ENCODE measurements at regions not wholly inside any gene's neighbourhood (a gene's known extent, or its start where the extent isn't known, plus 50 kb on each side); places are given as distances from the start of the nearest gene placed in this dataset.

DNA sequence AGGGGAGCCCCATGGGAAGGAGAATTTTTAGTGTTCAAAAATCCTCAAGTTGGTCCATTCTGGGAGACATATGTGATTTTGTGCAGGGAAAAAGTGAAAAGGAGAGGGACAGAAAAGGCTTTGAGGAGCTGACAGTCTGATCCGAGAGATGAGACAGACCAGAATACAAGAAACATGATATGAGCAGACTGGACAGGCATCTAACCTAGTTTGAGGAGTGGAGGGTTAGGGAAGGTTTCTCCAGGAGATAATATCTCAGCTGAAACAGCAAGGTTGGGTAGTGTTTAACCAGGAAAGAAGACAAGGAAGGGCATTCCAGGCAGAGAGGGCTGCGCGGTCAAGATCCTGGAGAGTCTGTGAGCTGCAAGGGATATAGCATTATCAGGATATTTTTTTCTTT is 101.4 kb upstream of the NCAM1 start (continued):
- TF ChIP-seq, protein P1, sequence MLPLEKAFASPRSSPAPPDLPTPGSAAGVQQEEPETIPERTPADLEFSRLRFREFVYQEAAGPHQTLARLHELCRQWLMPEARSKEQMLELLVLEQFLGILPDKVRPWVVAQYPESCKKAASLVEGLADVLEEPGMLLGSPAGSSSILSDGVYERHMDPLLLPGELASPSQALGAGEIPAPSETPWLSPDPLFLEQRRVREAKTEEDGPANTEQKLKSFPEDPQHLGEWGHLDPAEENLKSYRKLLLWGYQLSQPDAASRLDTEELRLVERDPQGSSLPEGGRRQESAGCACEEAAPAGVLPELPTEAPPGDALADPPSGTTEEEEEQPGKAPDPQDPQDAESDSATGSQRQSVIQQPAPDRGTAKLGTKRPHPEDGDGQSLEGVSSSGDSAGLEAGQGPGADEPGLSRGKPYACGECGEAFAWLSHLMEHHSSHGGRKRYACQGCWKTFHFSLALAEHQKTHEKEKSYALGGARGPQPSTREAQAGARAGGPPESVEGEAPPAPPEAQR (CRISPR knock-in tag; IDR thresholded peaks at IDR 0.05): no peak
- TF ChIP-seq, protein P2, sequence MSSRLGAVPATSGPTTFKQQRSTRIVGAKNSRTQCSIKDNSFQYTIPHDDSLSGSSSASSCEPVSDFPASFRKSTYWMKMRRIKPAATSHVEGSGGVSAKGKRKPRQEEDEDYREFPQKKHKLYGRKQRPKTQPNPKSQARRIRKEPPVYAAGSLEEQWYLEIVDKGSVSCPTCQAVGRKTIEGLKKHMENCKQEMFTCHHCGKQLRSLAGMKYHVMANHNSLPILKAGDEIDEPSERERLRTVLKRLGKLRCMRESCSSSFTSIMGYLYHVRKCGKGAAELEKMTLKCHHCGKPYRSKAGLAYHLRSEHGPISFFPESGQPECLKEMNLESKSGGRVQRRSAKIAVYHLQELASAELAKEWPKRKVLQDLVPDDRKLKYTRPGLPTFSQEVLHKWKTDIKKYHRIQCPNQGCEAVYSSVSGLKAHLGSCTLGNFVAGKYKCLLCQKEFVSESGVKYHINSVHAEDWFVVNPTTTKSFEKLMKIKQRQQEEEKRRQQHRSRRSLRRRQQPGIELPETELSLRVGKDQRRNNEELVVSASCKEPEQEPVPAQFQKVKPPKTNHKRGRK (CRISPR knock-in tag; IDR thresholded peaks at IDR 0.05; ENCODE audit: borderline replicate concordance): no peak
- TF ChIP-seq, protein P3, sequence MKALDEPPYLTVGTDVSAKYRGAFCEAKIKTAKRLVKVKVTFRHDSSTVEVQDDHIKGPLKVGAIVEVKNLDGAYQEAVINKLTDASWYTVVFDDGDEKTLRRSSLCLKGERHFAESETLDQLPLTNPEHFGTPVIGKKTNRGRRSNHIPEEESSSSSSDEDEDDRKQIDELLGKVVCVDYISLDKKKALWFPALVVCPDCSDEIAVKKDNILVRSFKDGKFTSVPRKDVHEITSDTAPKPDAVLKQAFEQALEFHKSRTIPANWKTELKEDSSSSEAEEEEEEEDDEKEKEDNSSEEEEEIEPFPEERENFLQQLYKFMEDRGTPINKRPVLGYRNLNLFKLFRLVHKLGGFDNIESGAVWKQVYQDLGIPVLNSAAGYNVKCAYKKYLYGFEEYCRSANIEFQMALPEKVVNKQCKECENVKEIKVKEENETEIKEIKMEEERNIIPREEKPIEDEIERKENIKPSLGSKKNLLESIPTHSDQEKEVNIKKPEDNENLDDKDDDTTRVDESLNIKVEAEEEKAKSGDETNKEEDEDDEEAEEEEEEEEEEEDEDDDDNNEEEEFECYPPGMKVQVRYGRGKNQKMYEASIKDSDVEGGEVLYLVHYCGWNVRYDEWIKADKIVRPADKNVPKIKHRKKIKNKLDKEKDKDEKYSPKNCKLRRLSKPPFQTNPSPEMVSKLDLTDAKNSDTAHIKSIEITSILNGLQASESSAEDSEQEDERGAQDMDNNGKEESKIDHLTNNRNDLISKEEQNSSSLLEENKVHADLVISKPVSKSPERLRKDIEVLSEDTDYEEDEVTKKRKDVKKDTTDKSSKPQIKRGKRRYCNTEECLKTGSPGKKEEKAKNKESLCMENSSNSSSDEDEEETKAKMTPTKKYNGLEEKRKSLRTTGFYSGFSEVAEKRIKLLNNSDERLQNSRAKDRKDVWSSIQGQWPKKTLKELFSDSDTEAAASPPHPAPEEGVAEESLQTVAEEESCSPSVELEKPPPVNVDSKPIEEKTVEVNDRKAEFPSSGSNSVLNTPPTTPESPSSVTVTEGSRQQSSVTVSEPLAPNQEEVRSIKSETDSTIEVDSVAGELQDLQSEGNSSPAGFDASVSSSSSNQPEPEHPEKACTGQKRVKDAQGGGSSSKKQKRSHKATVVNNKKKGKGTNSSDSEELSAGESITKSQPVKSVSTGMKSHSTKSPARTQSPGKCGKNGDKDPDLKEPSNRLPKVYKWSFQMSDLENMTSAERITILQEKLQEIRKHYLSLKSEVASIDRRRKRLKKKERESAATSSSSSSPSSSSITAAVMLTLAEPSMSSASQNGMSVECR (CRISPR knock-in tag; IDR thresholded peaks at IDR 0.05; ENCODE audit: borderline replicate concordance): no peak
- TF ChIP-seq, protein P4, sequence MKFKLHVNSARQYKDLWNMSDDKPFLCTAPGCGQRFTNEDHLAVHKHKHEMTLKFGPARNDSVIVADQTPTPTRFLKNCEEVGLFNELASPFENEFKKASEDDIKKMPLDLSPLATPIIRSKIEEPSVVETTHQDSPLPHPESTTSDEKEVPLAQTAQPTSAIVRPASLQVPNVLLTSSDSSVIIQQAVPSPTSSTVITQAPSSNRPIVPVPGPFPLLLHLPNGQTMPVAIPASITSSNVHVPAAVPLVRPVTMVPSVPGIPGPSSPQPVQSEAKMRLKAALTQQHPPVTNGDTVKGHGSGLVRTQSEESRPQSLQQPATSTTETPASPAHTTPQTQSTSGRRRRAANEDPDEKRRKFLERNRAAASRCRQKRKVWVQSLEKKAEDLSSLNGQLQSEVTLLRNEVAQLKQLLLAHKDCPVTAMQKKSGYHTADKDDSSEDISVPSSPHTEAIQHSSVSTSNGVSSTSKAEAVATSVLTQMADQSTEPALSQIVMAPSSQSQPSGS (CRISPR knock-in tag; IDR thresholded peaks at IDR 0.05; ENCODE audit: borderline replicate concordance, low read depth): no peak
- TF ChIP-seq, protein P5, sequence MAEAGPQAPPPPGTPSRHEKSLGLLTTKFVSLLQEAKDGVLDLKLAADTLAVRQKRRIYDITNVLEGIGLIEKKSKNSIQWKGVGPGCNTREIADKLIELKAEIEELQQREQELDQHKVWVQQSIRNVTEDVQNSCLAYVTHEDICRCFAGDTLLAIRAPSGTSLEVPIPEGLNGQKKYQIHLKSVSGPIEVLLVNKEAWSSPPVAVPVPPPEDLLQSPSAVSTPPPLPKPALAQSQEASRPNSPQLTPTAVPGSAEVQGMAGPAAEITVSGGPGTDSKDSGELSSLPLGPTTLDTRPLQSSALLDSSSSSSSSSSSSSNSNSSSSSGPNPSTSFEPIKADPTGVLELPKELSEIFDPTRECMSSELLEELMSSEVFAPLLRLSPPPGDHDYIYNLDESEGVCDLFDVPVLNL (CRISPR knock-in tag; IDR thresholded peaks at IDR 0.05; ENCODE audit: borderline replicate concordance, low read depth): no peak

DNA sequence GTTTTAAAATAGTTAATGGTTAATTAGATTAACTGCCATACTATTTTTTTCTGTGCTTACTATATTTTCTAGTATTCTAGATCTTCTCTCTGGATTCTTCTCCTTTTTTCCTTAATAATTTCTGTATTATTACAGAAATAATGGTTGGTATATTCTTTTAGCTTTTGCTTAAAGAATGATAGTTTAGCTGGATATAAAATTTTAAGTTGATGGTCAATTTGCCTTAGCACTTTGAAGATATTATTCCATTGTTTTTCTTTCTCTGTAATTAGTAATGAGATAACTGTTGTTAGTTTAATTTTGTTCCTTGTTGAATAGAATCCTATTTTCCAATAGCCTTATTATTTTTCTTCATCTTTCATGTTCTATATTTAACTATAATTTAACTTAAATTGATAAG is 99.9 kb upstream of the NCAM1 start:
- Mint-ChIP-seq H3K27me3 (ENCODE audit: low read depth) (peaks cover 7% of the 10 kb centered on the region; the same call in 1 of the 2 replicates), H3K9me3 (peaks cover 30% of the 10 kb centered on the region), H3K36me3 (peaks cover 14% of the 10 kb centered on the region), H3K4me1 (peaks cover 10% of the 10 kb centered on the region), H3K4me3 (no peak overlapping the region), H3K27ac (no peak overlapping the region)
- TF ChIP-seq, protein P2 (CRISPR knock-in tag; IDR thresholded peaks at IDR 0.05; ENCODE audit: borderline replicate concordance): no peak
- TF ChIP-seq, protein P6, sequence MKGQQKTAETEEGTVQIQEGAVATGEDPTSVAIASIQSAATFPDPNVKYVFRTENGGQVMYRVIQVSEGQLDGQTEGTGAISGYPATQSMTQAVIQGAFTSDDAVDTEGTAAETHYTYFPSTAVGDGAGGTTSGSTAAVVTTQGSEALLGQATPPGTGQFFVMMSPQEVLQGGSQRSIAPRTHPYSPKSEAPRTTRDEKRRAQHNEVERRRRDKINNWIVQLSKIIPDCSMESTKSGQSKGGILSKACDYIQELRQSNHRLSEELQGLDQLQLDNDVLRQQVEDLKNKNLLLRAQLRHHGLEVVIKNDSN (CRISPR knock-in tag; IDR thresholded peaks at IDR 0.05): no peak
- no peak for TF ChIP-seq TCF7 (CRISPR knock-in tag; IDR thresholded peaks at IDR 0.05; ENCODE audit: low read depth)
- TF ChIP-seq MXD4 (CRISPR knock-in tag; IDR thresholded peaks at IDR 0.05; ENCODE audit: borderline replicate concordance): no peak
- TF ChIP-seq ETV6 (CRISPR knock-in tag; IDR thresholded peaks at IDR 0.05): no peak
- TF ChIP-seq SP1 (CRISPR knock-in tag; conservative IDR thresholded peaks at IDR 0.05): no peak
- TF ChIP-seq CBFB (CRISPR knock-in tag; IDR thresholded peaks at IDR 0.05; ENCODE audit: low read depth): no peak
- no peak for TF ChIP-seq NR3C1 (CRISPR knock-in tag; conservative IDR thresholded peaks at IDR 0.05; ENCODE audit: low read depth)
- no peak for TF ChIP-seq HMGA2 (CRISPR knock-in tag; IDR thresholded peaks at IDR 0.05)
- TF ChIP-seq NFYB (CRISPR knock-in tag; conservative IDR thresholded peaks at IDR 0.05; ENCODE audit: low read depth): no peak
- TF ChIP-seq ZNF263 (CRISPR knock-in tag; IDR thresholded peaks at IDR 0.05; ENCODE audit: low read depth): no peak
- no peak for TF ChIP-seq ZNF219 (CRISPR knock-in tag; IDR thresholded peaks at IDR 0.05; ENCODE audit: borderline replicate concordance)
- TF ChIP-seq, protein P7, sequence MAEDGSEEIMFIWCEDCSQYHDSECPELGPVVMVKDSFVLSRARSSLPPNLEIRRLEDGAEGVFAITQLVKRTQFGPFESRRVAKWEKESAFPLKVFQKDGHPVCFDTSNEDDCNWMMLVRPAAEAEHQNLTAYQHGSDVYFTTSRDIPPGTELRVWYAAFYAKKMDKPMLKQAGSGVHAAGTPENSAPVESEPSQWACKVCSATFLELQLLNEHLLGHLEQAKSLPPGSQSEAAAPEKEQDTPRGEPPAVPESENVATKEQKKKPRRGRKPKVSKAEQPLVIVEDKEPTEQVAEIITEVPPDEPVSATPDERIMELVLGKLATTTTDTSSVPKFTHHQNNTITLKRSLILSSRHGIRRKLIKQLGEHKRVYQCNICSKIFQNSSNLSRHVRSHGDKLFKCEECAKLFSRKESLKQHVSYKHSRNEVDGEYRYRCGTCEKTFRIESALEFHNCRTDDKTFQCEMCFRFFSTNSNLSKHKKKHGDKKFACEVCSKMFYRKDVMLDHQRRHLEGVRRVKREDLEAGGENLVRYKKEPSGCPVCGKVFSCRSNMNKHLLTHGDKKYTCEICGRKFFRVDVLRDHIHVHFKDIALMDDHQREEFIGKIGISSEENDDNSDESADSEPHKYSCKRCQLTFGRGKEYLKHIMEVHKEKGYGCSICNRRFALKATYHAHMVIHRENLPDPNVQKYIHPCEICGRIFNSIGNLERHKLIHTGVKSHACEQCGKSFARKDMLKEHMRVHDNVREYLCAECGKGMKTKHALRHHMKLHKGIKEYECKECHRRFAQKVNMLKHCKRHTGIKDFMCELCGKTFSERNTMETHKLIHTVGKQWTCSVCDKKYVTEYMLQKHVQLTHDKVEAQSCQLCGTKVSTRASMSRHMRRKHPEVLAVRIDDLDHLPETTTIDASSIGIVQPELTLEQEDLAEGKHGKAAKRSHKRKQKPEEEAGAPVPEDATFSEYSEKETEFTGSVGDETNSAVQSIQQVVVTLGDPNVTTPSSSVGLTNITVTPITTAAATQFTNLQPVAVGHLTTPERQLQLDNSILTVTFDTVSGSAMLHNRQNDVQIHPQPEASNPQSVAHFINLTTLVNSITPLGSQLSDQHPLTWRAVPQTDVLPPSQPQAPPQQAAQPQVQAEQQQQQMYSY (CRISPR knock-in tag; IDR thresholded peaks at IDR 0.05): no peak
- TF ChIP-seq ZNF317 (CRISPR knock-in tag; IDR thresholded peaks at IDR 0.05; ENCODE audit: borderline replicate concordance, low read depth): no peak
- TF ChIP-seq GABPB1 (CRISPR knock-in tag; IDR thresholded peaks at IDR 0.05): no peak
- no peak for TF ChIP-seq TP53 (CRISPR knock-in tag; IDR thresholded peaks at IDR 0.05)
- DNase-seq (ENCODE audit: low spot score): no peak
- ChIA-PET CTCF (no interaction called here), POLR2A (no interaction called here)
- no peak for ATAC-seq

All from WTC11 (cell line).